HEK293 (cell line): ENCODE measurements at regions not wholly inside any gene's neighbourhood (a gene's known extent, or its start where the extent isn't known, plus 50 kb on each side); places are given as distances from the start of the nearest gene placed in this dataset.

Experiments
- CTCF ChIA-PET: fragments of 350-600 bp; formaldehyde crosslinking; extraction: SDS; loops from one replicate; lab custom pipeline; 2021; ENCODE audit warnings: antibody characterized with exemption; lab: Yijun Ruan, JAX
- POLR2A ChIA-PET: fragments of 300-600 bp; formaldehyde crosslinking; extraction: SDS; loops from one replicate; lab custom pipeline; 2020; ENCODE audit warnings: antibody characterized with exemption, inconsistent platforms; lab: Yijun Ruan, JAX
- H3K27ac ChIP-seq: fragments of 200-500 bp; sonication (Bioruptor generic); 2 replicates; pipeline ENCODE4 v1.5.1; 2014; ENCODE audit warnings: low read depth, low read length, control low read depth, inconsistent platforms; ENCODE audit errors: extremely low read depth
- H3K36me3 ChIP-seq, 2 experiments: fragments of 200-500 bp in 1 of 2; sonication (Bioruptor generic) in 1 of 2; 1 replicate in 1 of 2; 2 replicates in 1 of 2; pipeline ENCODE4 v1.5.1; 2014 to 2017; ENCODE audit warnings: inconsistent platforms in 2 of 2, low read length in 2 of 2; ENCODE audit not compliant: control insufficient read depth in 2 of 2, insufficient read depth in 1 of 2
- H3K4me1 ChIP-seq: fragments of 200-500 bp; sonication (Bioruptor generic); 2 replicates; pipeline ENCODE4 v1.5.1; 2014; ENCODE audit warnings: mild to moderate bottlenecking, low read length, inconsistent platforms; ENCODE audit not compliant: control insufficient read depth, insufficient read depth
- H3K4me3 ChIP-seq: 2 replicates; pipeline ENCODE4 v1.5.1; 2011; ENCODE audit warnings: low read depth, mild to moderate bottlenecking, control low read depth, low read length, moderate library complexity
- H3K9me3 ChIP-seq: fragments of 200-500 bp; sonication (Bioruptor generic); 2 replicates; pipeline ENCODE4 v1.5.1; 2014; ENCODE audit warnings: low read depth, low read length, inconsistent platforms; ENCODE audit not compliant: control insufficient read depth, insufficient read depth
- ZNF10 ChIP-seq: fragments of 450-650 bp; formaldehyde crosslinking; IDR thresholded peaks from 2 replicates; pipeline ENCODE4 v1.5.1; 2017; ENCODE audit warnings: missing biosample characterization, missing genetic modification characterization
- ZNF292 ChIP-seq: fragments of 450-650 bp; formaldehyde crosslinking; IDR thresholded peaks from 2 replicates; pipeline ENCODE4 v1.5.1; 2016; ENCODE audit warnings: low read depth, missing biosample characterization, missing genetic modification characterization, borderline replicate concordance
- ZNF366 ChIP-seq: fragments of 450-650 bp; formaldehyde crosslinking; conservative IDR thresholded peaks from 2 replicates; pipeline ENCODE4 v1.5.1; 2016; ENCODE audit warnings: missing biosample characterization, missing genetic modification characterization
- ZNF37A ChIP-seq: fragments of 450-650 bp; IDR thresholded peaks from 2 replicates; pipeline ENCODE4 v1.5.1; 2018; ENCODE audit warnings: missing biosample characterization, missing genetic modification characterization
- ZNF529 ChIP-seq: fragments of 450-650 bp; formaldehyde crosslinking; IDR thresholded peaks from 2 replicates; pipeline ENCODE4 v1.5.1; 2017; ENCODE audit warnings: missing genetic modification characterization, missing biosample characterization; ENCODE audit not compliant: insufficient replicate concordance
- TF ChIP-seq, protein P1 (sequence below): fragments of 450-650 bp; formaldehyde crosslinking; IDR thresholded peaks from 2 replicates; pipeline ENCODE4 v1.5.1; 2017; ENCODE audit warnings: missing biosample characterization, missing genetic modification characterization
- TF ChIP-seq, protein P2 (sequence below): fragments of 450-650 bp; formaldehyde crosslinking; IDR thresholded peaks from 2 replicates; pipeline ENCODE4 v1.5.1; 2016; ENCODE audit warnings: missing biosample characterization, missing genetic modification characterization
- TF ChIP-seq, protein P3 (sequence below): fragments of 450-650 bp; formaldehyde crosslinking; IDR thresholded peaks from 2 replicates; pipeline ENCODE4 v1.5.1; 2017; ENCODE audit warnings: missing biosample characterization, missing genetic modification characterization
- TF ChIP-seq, protein P4 (sequence below): fragments of 450-650 bp; formaldehyde crosslinking; IDR thresholded peaks from 2 replicates; pipeline ENCODE4 v1.5.1; 2016; ENCODE audit warnings: missing biosample characterization, missing genetic modification characterization
- TF ChIP-seq, protein P5 (sequence below): fragments of 450-650 bp; formaldehyde crosslinking; IDR thresholded peaks from 2 replicates; pipeline ENCODE4 v1.5.1; 2016; ENCODE audit warnings: missing biosample characterization, missing genetic modification characterization
- TF ChIP-seq, protein P6 (sequence below): fragments of 450-650 bp; formaldehyde crosslinking; IDR thresholded peaks from 2 replicates; pipeline ENCODE4 v1.5.1; 2016; ENCODE audit warnings: missing biosample characterization, missing genetic modification characterization

DNA sequence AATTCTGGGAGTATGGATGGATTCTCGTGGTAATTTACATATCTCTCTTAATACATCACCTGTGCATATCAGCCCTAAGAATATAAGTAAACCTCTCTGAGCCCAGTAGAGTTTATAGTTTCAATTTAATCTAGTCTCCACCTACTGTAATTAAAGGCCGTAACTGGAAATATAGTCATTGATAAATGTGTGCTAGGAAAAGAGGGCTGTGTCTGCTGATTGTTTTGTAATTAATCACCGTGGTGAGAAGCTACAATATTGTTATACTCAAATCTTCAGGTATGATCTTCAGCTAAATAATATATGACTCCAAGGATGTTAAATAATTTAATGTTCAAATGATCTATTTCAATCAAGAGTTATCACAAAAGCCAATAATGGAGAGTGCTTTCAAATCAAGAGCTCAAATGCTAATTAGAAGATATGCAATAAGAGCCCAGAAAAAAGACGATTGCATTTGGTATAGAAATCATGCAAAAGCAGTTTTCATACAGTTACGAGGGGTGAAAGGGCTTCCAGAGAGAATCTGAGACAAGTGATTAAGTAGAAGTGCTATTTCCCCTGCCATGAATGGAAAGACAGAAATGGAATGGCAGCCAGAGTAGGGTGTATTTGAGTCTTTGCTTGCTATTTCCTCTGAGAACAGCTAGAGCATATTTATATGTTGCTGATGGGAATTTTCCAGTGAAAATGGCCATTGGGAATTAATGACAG lies 1134.3 kb downstream of the NCAM2 start (continued):
- no peak for TF ChIP-seq ZNF10 (tag by site-specific recombination)
- TF ChIP-seq, protein P1, sequence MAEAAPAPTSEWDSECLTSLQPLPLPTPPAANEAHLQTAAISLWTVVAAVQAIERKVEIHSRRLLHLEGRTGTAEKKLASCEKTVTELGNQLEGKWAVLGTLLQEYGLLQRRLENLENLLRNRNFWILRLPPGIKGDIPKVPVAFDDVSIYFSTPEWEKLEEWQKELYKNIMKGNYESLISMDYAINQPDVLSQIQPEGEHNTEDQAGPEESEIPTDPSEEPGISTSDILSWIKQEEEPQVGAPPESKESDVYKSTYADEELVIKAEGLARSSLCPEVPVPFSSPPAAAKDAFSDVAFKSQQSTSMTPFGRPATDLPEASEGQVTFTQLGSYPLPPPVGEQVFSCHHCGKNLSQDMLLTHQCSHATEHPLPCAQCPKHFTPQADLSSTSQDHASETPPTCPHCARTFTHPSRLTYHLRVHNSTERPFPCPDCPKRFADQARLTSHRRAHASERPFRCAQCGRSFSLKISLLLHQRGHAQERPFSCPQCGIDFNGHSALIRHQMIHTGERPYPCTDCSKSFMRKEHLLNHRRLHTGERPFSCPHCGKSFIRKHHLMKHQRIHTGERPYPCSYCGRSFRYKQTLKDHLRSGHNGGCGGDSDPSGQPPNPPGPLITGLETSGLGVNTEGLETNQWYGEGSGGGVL (tag by site-specific recombination): no peak
- no peak for TF ChIP-seq ZNF366
- TF ChIP-seq, protein P2, sequence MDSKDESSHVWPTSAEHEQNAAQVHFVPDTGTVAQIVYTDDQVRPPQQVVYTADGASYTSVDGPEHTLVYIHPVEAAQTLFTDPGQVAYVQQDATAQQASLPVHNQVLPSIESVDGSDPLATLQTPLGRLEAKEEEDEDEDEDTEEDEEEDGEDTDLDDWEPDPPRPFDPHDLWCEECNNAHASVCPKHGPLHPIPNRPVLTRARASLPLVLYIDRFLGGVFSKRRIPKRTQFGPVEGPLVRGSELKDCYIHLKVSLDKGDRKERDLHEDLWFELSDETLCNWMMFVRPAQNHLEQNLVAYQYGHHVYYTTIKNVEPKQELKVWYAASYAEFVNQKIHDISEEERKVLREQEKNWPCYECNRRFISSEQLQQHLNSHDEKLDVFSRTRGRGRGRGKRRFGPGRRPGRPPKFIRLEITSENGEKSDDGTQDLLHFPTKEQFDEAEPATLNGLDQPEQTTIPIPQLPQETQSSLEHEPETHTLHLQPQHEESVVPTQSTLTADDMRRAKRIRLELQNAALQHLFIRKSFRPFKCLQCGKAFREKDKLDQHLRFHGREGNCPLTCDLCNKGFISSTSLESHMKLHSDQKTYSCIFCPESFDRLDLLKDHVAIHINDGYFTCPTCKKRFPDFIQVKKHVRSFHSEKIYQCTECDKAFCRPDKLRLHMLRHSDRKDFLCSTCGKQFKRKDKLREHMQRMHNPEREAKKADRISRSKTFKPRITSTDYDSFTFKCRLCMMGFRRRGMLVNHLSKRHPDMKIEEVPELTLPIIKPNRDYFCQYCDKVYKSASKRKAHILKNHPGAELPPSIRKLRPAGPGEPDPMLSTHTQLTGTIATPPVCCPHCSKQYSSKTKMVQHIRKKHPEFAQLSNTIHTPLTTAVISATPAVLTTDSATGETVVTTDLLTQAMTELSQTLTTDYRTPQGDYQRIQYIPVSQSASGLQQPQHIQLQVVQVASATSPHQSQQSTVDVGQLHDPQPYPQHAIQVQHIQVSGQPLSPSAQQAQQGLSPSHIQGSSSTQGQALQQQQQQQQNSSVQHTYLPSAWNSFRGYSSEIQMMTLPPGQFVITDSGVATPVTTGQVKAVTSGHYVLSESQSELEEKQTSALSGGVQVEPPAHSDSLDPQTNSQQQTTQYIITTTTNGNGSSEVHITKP (tag by site-specific recombination): no peak
- TF ChIP-seq, protein P3, sequence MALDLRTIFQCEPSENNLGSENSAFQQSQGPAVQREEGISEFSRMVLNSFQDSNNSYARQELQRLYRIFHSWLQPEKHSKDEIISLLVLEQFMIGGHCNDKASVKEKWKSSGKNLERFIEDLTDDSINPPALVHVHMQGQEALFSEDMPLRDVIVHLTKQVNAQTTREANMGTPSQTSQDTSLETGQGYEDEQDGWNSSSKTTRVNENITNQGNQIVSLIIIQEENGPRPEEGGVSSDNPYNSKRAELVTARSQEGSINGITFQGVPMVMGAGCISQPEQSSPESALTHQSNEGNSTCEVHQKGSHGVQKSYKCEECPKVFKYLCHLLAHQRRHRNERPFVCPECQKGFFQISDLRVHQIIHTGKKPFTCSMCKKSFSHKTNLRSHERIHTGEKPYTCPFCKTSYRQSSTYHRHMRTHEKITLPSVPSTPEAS (tag by site-specific recombination): no peak
- TF ChIP-seq ZNF529 (tag by site-specific recombination): no peak
- TF ChIP-seq, protein P4, sequence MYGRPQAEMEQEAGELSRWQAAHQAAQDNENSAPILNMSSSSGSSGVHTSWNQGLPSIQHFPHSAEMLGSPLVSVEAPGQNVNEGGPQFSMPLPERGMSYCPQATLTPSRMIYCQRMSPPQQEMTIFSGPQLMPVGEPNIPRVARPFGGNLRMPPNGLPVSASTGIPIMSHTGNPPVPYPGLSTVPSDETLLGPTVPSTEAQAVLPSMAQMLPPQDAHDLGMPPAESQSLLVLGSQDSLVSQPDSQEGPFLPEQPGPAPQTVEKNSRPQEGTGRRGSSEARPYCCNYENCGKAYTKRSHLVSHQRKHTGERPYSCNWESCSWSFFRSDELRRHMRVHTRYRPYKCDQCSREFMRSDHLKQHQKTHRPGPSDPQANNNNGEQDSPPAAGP (tag by site-specific recombination): no peak

DNA sequence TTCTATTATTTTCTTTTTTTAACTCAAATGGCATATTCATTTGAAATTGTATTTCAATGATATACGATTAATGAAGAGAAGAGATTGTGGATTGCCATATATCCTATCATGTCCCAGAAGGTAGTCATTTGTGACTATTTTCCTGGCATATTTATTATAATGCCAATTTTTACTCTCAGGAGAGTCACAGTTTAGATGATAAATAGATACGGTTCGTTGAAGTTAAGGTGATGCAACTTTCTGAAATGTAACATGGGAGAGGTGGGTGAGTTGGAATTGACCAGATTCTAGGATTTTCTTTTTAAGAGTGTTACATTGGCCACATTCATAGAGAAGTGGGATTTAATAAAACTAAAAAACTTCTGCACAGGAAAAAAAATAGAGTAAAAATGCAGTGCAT lies 1138.5 kb downstream of the NCAM2 start:
- ChIA-PET POLR2A (no interaction called here), CTCF (no interaction called here)
- H3K4me3 ChIP-seq: no peak overlapping the region
- H3K36me3 ChIP-seq: no peaks in the 10 kb centered on the region
- H3K9me3 ChIP-seq: no peaks in the 10 kb centered on the region
- no peaks in the 10 kb centered on the region for H3K4me1 ChIP-seq
- no peak overlapping the region for H3K27ac ChIP-seq
- TF ChIP-seq ZNF292 (tag by site-specific recombination): no peak
- no peak for TF ChIP-seq ZNF37A (tag by site-specific recombination)
- TF ChIP-seq, protein P5, sequence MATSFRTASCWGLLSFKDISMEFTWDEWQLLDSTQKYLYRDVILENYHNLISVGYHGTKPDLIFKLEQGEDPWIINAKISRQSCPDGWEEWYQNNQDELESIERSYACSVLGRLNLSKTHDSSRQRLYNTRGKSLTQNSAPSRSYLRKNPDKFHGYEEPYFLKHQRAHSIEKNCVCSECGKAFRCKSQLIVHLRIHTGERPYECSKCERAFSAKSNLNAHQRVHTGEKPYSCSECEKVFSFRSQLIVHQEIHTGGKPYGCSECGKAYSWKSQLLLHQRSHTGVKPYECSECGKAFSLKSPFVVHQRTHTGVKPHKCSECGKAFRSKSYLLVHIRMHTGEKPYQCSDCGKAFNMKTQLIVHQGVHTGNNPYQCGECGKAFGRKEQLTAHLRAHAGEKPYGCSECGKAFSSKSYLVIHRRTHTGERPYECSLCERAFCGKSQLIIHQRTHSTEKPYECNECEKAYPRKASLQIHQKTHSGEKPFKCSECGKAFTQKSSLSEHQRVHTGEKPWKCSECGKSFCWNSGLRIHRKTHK (tag by site-specific recombination): no peak
- TF ChIP-seq, protein P6, sequence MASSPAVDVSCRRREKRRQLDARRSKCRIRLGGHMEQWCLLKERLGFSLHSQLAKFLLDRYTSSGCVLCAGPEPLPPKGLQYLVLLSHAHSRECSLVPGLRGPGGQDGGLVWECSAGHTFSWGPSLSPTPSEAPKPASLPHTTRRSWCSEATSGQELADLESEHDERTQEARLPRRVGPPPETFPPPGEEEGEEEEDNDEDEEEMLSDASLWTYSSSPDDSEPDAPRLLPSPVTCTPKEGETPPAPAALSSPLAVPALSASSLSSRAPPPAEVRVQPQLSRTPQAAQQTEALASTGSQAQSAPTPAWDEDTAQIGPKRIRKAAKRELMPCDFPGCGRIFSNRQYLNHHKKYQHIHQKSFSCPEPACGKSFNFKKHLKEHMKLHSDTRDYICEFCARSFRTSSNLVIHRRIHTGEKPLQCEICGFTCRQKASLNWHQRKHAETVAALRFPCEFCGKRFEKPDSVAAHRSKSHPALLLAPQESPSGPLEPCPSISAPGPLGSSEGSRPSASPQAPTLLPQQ (tag by site-specific recombination): no peak
